H1 (cell line): ENCODE measurements at regions not wholly inside any gene's neighbourhood (a gene's known extent, or its start where the extent isn't known, plus 50 kb on each side); places are given as distances from the start of the nearest gene placed in this dataset.

ENCODE experiments used
- CTCF ChIA-PET: fragments of 300-600 bp; sonication (Branson Sonifier 250); formaldehyde crosslinking; loops from one replicate; lab custom pipeline; 2021; ENCODE audit not compliant: partially characterized antibody; lab: Charles Lee
- POLR2A ChIA-PET: fragments of 300-600 bp; sonication (Branson Sonifier 250); formaldehyde crosslinking; loops from one replicate; lab custom pipeline; 2021; ENCODE audit warnings: inconsistent platforms; ENCODE audit not compliant: partially characterized antibody; lab: Charles Lee
- DNase-seq, 2 experiments: peaks; one replicate each; pipeline versions ENCODE4 v3.0.0 to v3.0.0-alpha.2; 2010 to 2022; ENCODE audit warnings: low spot score in 2 of 2, low read depth in 1 of 2, mixed read lengths in 1 of 2
- FAIRE-seq: peaks from 2 replicates; lab custom pipeline; 2011; peaks lifted over from hg19 to GRCh38; lab: Jason Lieb, UNC
- H2AFZ ChIP-seq: 2 replicates; pipeline ENCODE4 v1.8.1; 2012; ENCODE audit warnings: low read length, inconsistent platforms
- H2AK5ac ChIP-seq: 2 replicates; pipeline ENCODE4 v1.6.1; 2013; ENCODE audit warnings: low read depth, low read length
- H2BK120ac ChIP-seq: replicated peaks from 2 replicates; pipeline ENCODE3; 2013; ENCODE audit warnings: low read depth, low read length, inconsistent platforms
- H2BK12ac ChIP-seq: 2 replicates; pipeline ENCODE4 v1.6.1; 2013; ENCODE audit warnings: low read depth, low read length
- H2BK15ac ChIP-seq: 2 replicates; pipeline ENCODE4 v1.6.1; 2013; ENCODE audit warnings: low read length
- H2BK20ac ChIP-seq: 2 replicates; pipeline ENCODE4 v1.6.1; 2013; ENCODE audit warnings: low read length
- H2BK5ac ChIP-seq: 2 replicates; pipeline ENCODE4 v1.6.1; 2013; ENCODE audit warnings: low read depth, low read length
- H3K14ac ChIP-seq: 2 replicates; pipeline ENCODE4 v1.6.1; 2013; ENCODE audit warnings: inconsistent platforms; ENCODE audit not compliant: insufficient read length
- H3K18ac ChIP-seq: 2 replicates; pipeline ENCODE4 v1.6.1; 2013; ENCODE audit warnings: low read length; ENCODE audit errors: extremely low read depth
- H3K23ac ChIP-seq: 2 replicates; pipeline ENCODE4 v1.6.1; 2013; ENCODE audit warnings: inconsistent platforms; ENCODE audit not compliant: insufficient read length
- H3K23me2 ChIP-seq: 2 replicates; pipeline ENCODE4 v1.6.1; 2013; ENCODE audit warnings: low read depth, low read length
- H3K27ac ChIP-seq: 2 replicates; pipeline ENCODE4 v1.6.1; 2011; ENCODE audit warnings: low read depth, low read length, inconsistent platforms
- H3K27me3 ChIP-seq, 4 experiments: replicated peaks in 1 of 4; 1 replicate in 1 of 4; 2 replicates in 3 of 4; pipeline versions ENCODE4 v1.6.1 to v1.8.1; 2011 to 2013; ENCODE audit warnings: low read length in 3 of 4, mild to moderate bottlenecking in 3 of 4, inconsistent platforms in 2 of 4, mixed read lengths in 2 of 4, moderate library complexity in 1 of 4; ENCODE audit not compliant: control insufficient read depth in 3 of 4, insufficient read depth in 3 of 4; ENCODE audit errors: extremely low read depth in 1 of 4
- H3K36me3 ChIP-seq, 4 experiments: 2 replicates each; pipeline versions ENCODE4 v1.6.1 to v1.8.1; 2011 to 2013; ENCODE audit warnings: mild to moderate bottlenecking in 4 of 4, low read length in 3 of 4, moderate library complexity in 2 of 4, control low read depth in 1 of 4, inconsistent platforms in 1 of 4; ENCODE audit not compliant: insufficient read depth in 4 of 4, control insufficient read depth in 2 of 4
- H3K4ac ChIP-seq: replicated peaks from 2 replicates; pipeline ENCODE3; 2013; ENCODE audit warnings: low read length, low read depth, mixed read lengths, inconsistent platforms; ENCODE audit not compliant: insufficient read length
- H3K4me1 ChIP-seq, 4 experiments: replicated peaks in 1 of 4; 1 replicate in 1 of 4; 2 replicates in 3 of 4; pipeline versions ENCODE4 v1.6.1 to v1.8.1; 2011 to 2013; ENCODE audit warnings: low read length in 3 of 4, inconsistent platforms in 2 of 4, mixed read lengths in 1 of 4; ENCODE audit not compliant: insufficient read depth in 4 of 4, control insufficient read depth in 3 of 4
- H3K4me2 ChIP-seq, 2 experiments: 2 replicates each; pipeline versions ENCODE4 v1.6.1 to v1.8.1; 2011 to 2013; ENCODE audit warnings: low read depth in 2 of 2, low read length in 2 of 2, control low read depth in 1 of 2, inconsistent platforms in 1 of 2, mild to moderate bottlenecking in 1 of 2; ENCODE audit not compliant: insufficient read depth in 1 of 2
- H3K4me3 ChIP-seq, 4 experiments: fragments of 200-600, 300-600 bp in 1 of 4; sonication (generic), shearing (Covaris generic), sonication (Bioruptor Twin) in 1 of 4; 2 replicates each; pipeline versions ENCODE4 v1.5.1 to v1.8.1; 2011 to 2016; ENCODE audit warnings: low read length in 4 of 4, low read depth in 3 of 4, control low read depth in 2 of 4, inconsistent platforms in 2 of 4, mild to moderate bottlenecking in 2 of 4, mixed read lengths in 1 of 4, moderate library complexity in 1 of 4; ENCODE audit not compliant: insufficient read depth in 2 of 4; ENCODE audit errors: extremely low read depth in 1 of 4
- H3K56ac ChIP-seq: replicated peaks from 2 replicates; pipeline ENCODE3; 2013; ENCODE audit warnings: low read depth, mild to moderate bottlenecking, mixed read lengths, low read length, inconsistent platforms; ENCODE audit not compliant: insufficient read length
- H3K79me1 ChIP-seq: 2 replicates; pipeline ENCODE4 v1.6.1; 2013; ENCODE audit warnings: low read depth, low read length, control low read depth
- H3K79me2 ChIP-seq, 2 experiments: 2 replicates each; pipeline versions ENCODE4 v1.6.1 to v1.8.1; 2012 to 2013; ENCODE audit warnings: low read length in 2 of 2, mild to moderate bottlenecking in 2 of 2, inconsistent platforms in 1 of 2; ENCODE audit not compliant: insufficient read depth in 2 of 2, control insufficient read depth in 1 of 2
- H3K9ac ChIP-seq, 4 experiments: replicated peaks in 1 of 4; 1 replicate in 1 of 4; 2 replicates in 3 of 4; pipeline versions ENCODE4 v1.6.1 to v1.8.1; 2011 to 2013; ENCODE audit warnings: low read depth in 3 of 4, low read length in 3 of 4, control low read depth in 2 of 4, mild to moderate bottlenecking in 2 of 4, moderate library complexity in 2 of 4, inconsistent platforms in 1 of 4; ENCODE audit errors: extremely low read depth in 1 of 4
- H3K9me3 ChIP-seq, 2 experiments: 2 replicates each; pipeline versions ENCODE4 v1.6.1 to v1.8.1; 2012 to 2013; ENCODE audit warnings: mild to moderate bottlenecking in 2 of 2, moderate library complexity in 2 of 2, control low read depth in 1 of 2, inconsistent platforms in 1 of 2, low read depth in 1 of 2, low read length in 1 of 2, mixed read lengths in 1 of 2; ENCODE audit not compliant: insufficient read depth in 2 of 2
- H4K20me1 ChIP-seq, 2 experiments: replicated peaks in 1 of 2; 2 replicates each; pipeline versions ENCODE3 to v1.8.1; 2011 to 2013; ENCODE audit warnings: inconsistent platforms in 2 of 2, low read length in 2 of 2, mild to moderate bottlenecking in 1 of 2; ENCODE audit not compliant: insufficient read depth in 2 of 2, control insufficient read depth in 1 of 2
- H4K5ac ChIP-seq: 2 replicates; pipeline ENCODE4 v1.6.1; 2013; ENCODE audit warnings: low read length, low read depth, mixed read lengths, inconsistent platforms; ENCODE audit not compliant: insufficient read length
- H4K8ac ChIP-seq: 2 replicates; pipeline ENCODE4 v1.8.0; 2013; ENCODE audit warnings: mild to moderate bottlenecking, moderate library complexity, low read length, inconsistent platforms; ENCODE audit not compliant: insufficient read depth; ENCODE audit errors: extremely low read depth
- H4K91ac ChIP-seq: replicated peaks from 2 replicates; pipeline ENCODE3; 2013; ENCODE audit warnings: low read length, mixed read lengths, inconsistent platforms; ENCODE audit not compliant: insufficient read length
- KDM5A ChIP-seq: fragments of 200-600 bp; IDR thresholded peaks from 2 replicates; pipeline ENCODE4 v1.7.1; 2012; ENCODE audit warnings: mild to moderate bottlenecking, low read length, inconsistent platforms, mixed read lengths
- RAD21 ChIP-seq, 2 experiments: IDR thresholded peaks in 1 of 2; conservative IDR thresholded peaks in 1 of 2; 2 replicates each; pipeline ENCODE4 v1.6.1; 2011; ENCODE audit warnings: low read depth in 2 of 2, low read length in 2 of 2, improper control_type of control experiment in 1 of 2, inconsistent platforms in 1 of 2, mild to moderate bottlenecking in 1 of 2, moderate library complexity in 1 of 2
- WGBS, 2 experiments: shearing (Covaris generic) in 1 of 2; methylation state at CpG; one replicate each; pipeline versions ENCODE4 v1.1.6 to v1.1.7; 2013 to 2015; ENCODE audit warnings: low lambda C conversion rate in 2 of 2, mixed read lengths in 2 of 2, inconsistent platforms in 1 of 2, low coverage in 1 of 2, missing lambda C conversion rate in 1 of 2; ENCODE audit not compliant: insufficient replicate concordance in 2 of 2, insufficient coverage in 1 of 2, insufficient read length in 1 of 2; ENCODE audit errors: extremely low coverage in 1 of 2, missing lambda C conversion rate in 1 of 2; 5-methylcytosine and 5-hydroxymethylcytosine counted together

GRCh38 chr1:87588495-87588894, 259.8 kb downstream of the LMO4 start:
- H3K14ac ChIP-seq: no peak overlapping the region
- no peak overlapping the region for H3K27ac ChIP-seq
- H2AFZ ChIP-seq: no peak overlapping the region
- H3K27me3 ChIP-seq: no peaks in the 10 kb centered on the region
- no peak overlapping the region for H2BK5ac ChIP-seq
- H3K4me2 ChIP-seq: no peak overlapping the region
- DNase-seq (no peak), FAIRE-seq (no peak)
- no peak overlapping the region for H3K4ac ChIP-seq
- no peak overlapping the region for H4K91ac ChIP-seq
- CTCF ChIA-PET: interaction anchor here (1.3 to 1.8 kb wide), 3 partner anchors 8 to 19 kb away, joined by 4 to 5 read pairs (median 4); no protein-coding TSS in a partner anchor
- H2BK120ac ChIP-seq: no peak overlapping the region
- H3K36me3 ChIP-seq: no peaks in the 10 kb centered on the region
- no peak overlapping the region for H3K4me3 ChIP-seq
- H3K56ac ChIP-seq: no peak overlapping the region
- no peak for TF ChIP-seq KDM5A
- no peak for TF ChIP-seq RAD21 (IDR thresholded peaks at IDR 0.05 in 1 of 2, conservative IDR thresholded peaks at IDR 0.05 in 1 of 2; ENCODE audit: low read depth in 2 of 2, low read length in 2 of 2)
- WGBS, 2 experiments: 94% methylated on average over 4 of the region's 4 CpGs; no CpG with 5 or more reads in 1 of the 2 experiments
- no peaks in the 10 kb centered on the region for H3K79me1 ChIP-seq
- no peak overlapping the region for H3K18ac ChIP-seq
- no peak overlapping the region for H3K23ac ChIP-seq
- H4K5ac ChIP-seq: no peak overlapping the region
- H3K9me3 ChIP-seq: no peaks in the 10 kb centered on the region
- POLR2A ChIA-PET: no interaction called here
- no peak overlapping the region for H2BK12ac ChIP-seq
- H3K79me2 ChIP-seq: no peaks in the 10 kb centered on the region
- H2BK15ac ChIP-seq: no peak overlapping the region
- no peaks in the 10 kb centered on the region for H3K23me2 ChIP-seq
- H2AK5ac ChIP-seq: no peak overlapping the region
- no peak overlapping the region for H3K9ac ChIP-seq
- H4K8ac ChIP-seq: no peak overlapping the region
- H4K20me1 ChIP-seq: no peaks in the 10 kb centered on the region
- no peaks in the 10 kb centered on the region for H3K4me1 ChIP-seq
- no peak overlapping the region for H2BK20ac ChIP-seq
